Stimulated activated CD4-positive, alpha-beta T cell treated with anti-CD3 and anti-CD28 coated beads, Interleukin-1b, Interleukin-23, amount 100 ng/mL, for 24 hours (primary cell): ENCODE measurements at regions not wholly inside any gene's neighbourhood (a gene's known extent, or its start where the extent isn't known, plus 50 kb on each side); places are given as distances from the start of the nearest gene placed in this dataset.
"Not testable (repeated sequence)": the region's sequence is repeated elsewhere in the genome, so short reads cannot be mapped to it uniquely, and the experiment has no call there.

Experiments
- DNase-seq, 4 experiments: peaks; one replicate each; pipeline ENCODE4 v3.0.0-alpha.2; 2020; ENCODE audit warnings: low read depth in 4 of 4, low spot score in 1 of 4

- DNase-seq = no peak
Observed at GRCh38 chr7:24050991-24051560, 232.9 kb upstream of the NPY start.

GRCh38 chr7:24051651-24052050 lies 232.3 kb upstream of the NPY start:
- DNase-seq = no peak

- no peak for DNase-seq
Observed at GRCh38 chr7:24052572-24053260, 231.3 kb upstream of the NPY start.

- no peak for DNase-seq
Observed at GRCh38 chr7:24054236-24054635, 229.8 kb upstream of the NPY start.

GRCh38 chr7:24057243-24057642 lies 226.7 kb upstream of the NPY start:
- DNase-seq = no peak

- no peak for DNase-seq
Observed at GRCh38 chr7:24058953-24059352, 225.0 kb upstream of the NPY start.

GRCh38 chr7:24059775-24060174 lies 224.2 kb upstream of the NPY start:
- no peak for DNase-seq

GRCh38 chr7:24063721-24064120 lies 220.3 kb upstream of the NPY start:
- no peak for DNase-seq

- DNase-seq = no peak
Observed at GRCh38 chr7:24069751-24070150, 214.2 kb upstream of the NPY start.

GRCh38 chr7:24073651-24074420 lies 210.2 kb upstream of the NPY start:
- DNase-seq = no peak

GRCh38 chr7:24075426-24075810 lies 208.6 kb upstream of the NPY start:
- DNase-seq = no peak

- DNase-seq = no peak
Observed at GRCh38 chr7:24082826-24083225, 201.2 kb upstream of the NPY start.

GRCh38 chr7:24102988-24103387 lies 181.0 kb upstream of the NPY start:
- no peak for DNase-seq

- no peak for DNase-seq
Observed at GRCh38 chr7:24108906-24109376, 175.0 kb upstream of the NPY start.

- DNase-seq = no peak
Observed at GRCh38 chr7:24110056-24110455, 173.9 kb upstream of the NPY start.

- DNase-seq = no peak
Observed at GRCh38 chr7:24113506-24113905, 170.5 kb upstream of the NPY start.

- no peak for DNase-seq
Observed at GRCh38 chr7:24115661-24116060, 168.3 kb upstream of the NPY start.

- DNase-seq = not testable (repeated sequence)
Observed at GRCh38 chr7:24117903-24118499, 166.0 kb upstream of the NPY start.

GRCh38 chr7:24119852-24120251 lies 164.1 kb upstream of the NPY start:
- DNase-seq = no peak

GRCh38 chr7:24123076-24123475 lies 160.9 kb upstream of the NPY start:
- DNase-seq = no peak

GRCh38 chr7:24125765-24126164 lies 158.2 kb upstream of the NPY start:
- DNase-seq = no peak

- no peak for DNase-seq
Observed at GRCh38 chr7:24127930-24128329, 156.1 kb upstream of the NPY start.
